HG03159 (cell line): ENCODE measurements at regions not wholly inside any gene's neighbourhood (a gene's known extent, or its start where the extent isn't known, plus 50 kb on each side); places are given as distances from the start of the nearest gene placed in this dataset.

Source experiments
- ATAC-seq: cut with Tn5 transposase; IDR thresholded peaks from one replicate; pipeline ENCODE4 v1.9.1; 2021; ENCODE audit warnings: mild to moderate bottlenecking, moderate library complexity; ENCODE audit not compliant: unreplicated experiment

DNA sequence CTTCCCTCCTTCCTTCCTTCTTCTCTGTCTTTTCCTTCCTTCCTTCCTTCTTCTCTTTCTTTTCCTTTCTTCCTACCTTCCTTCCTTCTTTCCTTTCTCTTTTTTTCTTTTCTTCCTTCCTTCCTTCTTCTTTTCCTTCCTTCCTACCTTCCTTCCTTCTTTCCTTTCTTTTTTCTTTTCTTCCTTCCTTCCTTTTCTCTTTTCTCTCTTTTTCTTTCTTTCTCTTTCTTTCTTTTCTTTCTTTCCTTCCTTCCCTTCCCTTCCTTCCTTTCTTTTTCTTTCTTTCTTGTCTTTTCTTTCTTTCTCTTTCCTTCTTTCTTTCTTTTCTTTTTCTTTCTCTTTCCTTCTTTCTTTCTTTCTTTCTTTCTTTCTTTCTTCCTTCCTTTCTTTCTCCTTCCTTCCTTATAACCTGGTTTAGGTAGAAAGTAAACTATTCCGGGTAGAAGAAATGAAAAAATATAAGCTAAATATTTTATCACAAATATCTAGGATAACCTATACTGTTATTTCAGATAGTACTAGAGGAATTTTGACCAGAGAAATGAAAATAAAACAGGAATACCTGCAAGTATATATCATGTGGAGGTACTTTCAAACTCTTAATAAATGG is 1741.8 kb upstream of the CDH9 start:
- no peak for ATAC-seq

DNA sequence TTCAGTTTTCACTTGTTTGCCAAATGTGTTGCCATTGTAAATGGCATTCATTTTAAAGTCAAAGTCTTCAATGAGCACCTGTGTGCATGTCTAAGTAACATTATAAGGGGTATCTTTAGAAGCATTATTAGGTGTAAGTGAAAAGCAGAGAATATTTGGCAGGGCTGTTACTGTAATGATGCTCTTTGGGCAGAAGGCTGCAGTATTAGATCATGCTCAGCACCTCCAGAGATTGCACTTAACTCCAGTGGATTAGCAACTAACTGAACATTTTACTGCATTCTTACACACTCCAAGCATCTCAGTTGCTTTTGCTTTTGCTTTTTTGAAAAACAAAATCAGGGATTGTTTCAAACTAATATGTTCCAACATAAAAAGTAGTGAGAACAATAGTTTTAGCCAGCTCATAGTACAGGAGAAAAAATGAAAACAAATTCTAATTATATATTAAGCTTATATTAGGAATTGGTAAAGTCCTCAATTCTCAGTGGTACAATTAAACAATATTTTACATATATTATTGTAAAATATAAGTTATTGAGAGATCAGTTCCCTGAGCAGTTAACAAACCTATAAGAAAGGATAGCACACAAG is 1740.9 kb upstream of the CDH9 start:
- no peak for ATAC-seq

DNA sequence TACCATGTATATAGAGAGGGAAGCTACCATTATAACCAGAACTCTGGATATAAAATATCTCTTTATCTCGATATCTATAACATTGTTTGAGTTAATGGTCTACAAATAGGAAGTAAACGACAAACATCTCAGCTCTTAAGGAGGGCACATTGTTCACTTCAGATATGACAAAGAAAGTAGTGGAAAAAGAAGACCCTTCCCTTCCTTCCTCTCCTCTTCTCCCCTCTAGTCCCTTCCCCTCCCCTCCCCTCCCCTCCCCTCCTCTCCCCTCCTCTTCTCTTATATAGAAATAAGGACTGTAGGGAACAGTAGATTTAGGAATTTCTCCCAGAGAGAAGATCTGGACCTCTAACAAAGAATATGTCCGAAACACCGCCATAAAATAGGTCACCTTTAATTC is 1731.9 kb upstream of the CDH9 start:
- ATAC-seq: no peak

DNA sequence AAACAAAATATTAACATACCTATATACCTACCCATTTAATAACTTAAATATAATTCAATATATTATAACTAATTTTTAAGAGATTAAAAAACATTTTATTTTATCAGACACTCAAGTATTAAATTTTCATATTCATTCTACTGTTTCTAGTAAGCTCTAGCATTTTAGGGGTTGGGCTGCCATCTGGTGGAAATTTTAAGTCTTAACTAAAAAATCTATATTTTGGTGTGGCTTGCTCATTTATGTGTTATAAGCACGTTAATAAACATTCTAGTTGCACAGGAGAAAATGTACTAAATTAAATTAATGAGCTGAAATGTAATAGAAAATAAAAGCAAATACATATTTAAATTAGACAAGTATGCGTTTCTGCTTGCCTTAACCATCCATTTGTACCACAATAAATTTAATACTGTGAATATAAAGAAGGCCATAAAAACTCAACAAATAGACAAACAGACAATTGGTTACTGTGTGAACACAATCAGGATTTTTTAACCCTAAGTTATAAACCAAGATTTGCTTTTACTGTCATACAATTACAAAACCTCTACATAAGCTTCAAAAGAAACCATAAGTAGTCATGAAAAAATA is 1728.3 kb upstream of the CDH9 start:
- no peak for ATAC-seq

DNA sequence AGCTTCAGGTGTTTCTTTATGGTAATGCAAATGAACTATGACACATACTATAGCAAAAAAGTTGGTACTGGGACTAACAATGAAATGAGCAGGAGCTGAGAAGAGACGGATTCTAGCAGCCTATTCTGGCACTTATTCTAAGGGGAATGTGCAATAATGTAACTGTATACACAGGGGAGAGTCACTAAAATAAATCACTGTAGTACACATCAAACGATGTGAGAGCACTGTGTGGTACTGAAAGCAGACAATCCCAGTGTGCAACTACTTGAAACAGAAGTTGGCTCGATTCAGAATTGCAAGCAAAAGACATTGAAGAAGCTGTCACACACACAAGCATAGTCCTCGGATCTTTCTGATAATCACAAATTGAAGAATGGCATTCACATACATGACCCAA is 1713.0 kb upstream of the CDH9 start:
- no peak for ATAC-seq

DNA sequence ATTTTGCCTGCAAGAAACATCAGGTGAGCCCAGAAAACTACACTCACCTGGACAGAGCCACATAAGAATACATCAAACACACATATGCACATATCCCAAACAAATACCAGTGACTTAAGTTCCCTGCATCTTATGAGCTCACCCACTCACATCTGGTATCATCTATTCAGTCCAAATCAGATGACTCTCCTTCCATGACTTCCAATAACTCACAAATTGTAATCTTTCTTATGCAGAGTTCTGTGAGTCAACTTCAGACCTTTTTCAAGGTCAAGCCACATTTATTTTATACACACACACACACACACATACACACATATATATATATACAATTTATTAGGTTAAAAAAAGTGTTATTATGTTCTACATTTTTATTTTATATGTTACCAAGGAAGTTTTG is 1711.9 kb upstream of the CDH9 start:
- no peak for ATAC-seq

DNA sequence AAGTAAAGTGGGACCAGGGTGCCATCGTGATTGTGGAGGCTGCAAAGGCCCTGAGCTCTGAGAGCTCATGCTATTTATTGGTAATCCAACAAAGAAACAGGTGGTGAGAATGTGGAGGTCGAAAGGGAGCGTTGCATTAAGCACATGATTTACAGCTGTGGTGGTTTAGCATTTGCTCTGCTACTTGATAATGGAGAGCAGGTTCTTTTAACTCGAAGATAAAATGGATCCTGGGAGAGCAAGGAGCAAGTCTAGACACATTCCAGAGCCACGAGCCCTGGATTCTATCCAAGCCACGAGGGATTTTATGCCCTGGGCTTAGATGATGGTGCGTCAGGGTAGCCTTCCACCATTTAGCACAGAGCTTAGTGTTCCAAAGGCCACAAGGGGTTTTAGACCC is 1710.1 kb upstream of the CDH9 start:
- ATAC-seq: no peak

DNA sequence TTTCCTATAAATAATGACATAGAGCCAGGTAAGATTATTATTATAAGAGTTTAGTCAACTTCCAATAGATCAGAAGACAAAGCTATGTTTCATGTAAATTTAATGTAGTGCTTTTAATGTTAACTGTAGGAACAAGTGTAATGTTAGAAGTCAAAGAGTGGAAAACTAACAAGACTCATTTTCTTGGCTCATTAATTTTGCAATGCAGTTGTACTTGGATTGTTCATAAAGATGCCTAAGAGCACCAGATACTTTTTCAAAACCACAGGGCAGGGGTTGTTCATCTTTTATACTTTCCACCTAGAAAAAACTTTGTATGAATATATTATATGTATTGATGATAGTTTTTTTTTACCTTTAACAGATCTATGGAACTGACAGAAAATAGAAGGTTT is 1705.3 kb upstream of the CDH9 start:
- ATAC-seq: no peak

DNA sequence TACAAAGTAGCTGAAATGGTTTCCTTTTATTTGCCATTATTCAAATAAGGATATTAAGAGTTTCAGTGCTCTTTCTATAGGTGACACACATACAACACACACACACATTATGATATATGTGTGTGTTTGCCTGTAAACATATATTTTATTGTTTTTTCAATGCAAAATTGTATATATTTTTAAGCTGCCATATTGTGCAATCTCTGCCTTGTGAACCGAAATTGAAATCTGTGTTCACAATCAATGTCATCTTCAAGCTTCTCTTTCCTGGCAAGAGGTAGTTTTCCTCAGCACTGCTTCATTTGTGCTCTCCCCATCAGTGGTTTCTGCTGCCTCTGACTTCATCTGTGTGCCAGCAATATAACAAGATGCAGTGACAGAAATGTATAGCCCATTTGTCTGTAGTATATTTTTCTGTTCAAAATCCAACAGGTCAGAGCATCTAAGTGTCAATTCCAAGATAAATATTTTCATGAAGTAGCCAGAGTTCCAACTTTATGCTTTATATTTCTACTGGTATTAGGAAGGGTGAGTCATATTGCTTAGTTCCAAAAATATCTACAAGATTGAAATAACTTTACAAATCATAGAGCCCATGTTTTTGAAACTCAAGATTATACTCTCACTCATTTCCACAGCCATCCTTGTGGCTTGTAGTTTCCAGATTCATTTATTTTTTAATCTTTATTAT is 1704.8 kb upstream of the CDH9 start:
- no peak for ATAC-seq

DNA sequence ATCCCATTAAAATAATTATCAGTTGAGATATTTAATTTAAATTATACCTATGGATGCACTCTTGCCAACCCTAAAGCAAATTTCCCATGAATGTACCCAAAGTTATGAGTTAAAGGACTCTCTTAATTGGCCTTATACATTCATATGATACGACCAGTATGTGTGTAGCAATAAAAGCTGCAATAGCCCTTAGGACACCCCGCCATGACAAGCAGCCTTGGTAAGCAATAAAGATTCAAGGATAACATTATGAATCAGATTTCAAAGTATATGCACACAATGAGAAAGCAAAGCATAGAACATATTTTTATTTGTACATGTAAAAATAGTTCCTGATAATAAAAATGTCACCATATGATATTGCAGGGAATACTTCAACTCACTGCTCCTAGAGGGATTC is 1699.3 kb upstream of the CDH9 start:
- no peak for ATAC-seq

DNA sequence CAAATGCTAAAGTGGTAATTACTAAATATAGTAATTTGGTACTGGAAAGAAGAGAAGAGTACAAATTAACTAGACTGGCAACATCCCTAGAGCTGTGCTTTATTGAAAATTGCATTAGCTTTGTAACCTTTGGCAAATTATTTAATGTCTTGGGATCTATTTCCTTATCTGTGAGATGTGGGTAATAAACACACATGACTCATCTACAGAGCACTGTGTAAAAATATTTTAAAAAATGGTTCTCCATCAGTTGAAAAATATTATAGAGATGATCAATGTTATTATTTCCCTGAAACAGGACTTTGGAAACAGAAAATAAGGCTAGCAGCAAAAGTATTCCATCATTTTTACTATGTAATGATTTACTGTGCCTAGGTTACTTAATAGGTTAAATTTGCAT is 1698.8 kb upstream of the CDH9 start:
- no peak for ATAC-seq

DNA sequence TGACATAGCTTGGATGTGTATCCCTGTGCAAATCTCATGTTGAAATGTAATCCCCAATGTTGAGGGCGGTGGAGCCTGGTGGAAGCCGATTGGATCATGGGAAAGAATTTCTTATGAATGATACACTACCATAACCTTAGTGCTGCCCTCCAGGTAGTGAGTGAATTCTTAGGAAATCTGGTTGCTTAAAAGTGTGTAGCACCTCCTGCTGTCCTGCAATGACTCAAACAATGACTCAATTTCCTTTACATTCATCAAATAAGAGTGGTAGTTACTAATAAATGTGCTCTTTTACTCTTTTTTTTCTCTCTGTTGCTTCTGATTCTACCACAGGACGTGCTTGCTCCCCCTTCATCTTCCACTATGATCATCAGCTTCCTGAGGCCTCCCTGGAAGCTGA is 1696.0 kb upstream of the CDH9 start:
- ATAC-seq: no peak

DNA sequence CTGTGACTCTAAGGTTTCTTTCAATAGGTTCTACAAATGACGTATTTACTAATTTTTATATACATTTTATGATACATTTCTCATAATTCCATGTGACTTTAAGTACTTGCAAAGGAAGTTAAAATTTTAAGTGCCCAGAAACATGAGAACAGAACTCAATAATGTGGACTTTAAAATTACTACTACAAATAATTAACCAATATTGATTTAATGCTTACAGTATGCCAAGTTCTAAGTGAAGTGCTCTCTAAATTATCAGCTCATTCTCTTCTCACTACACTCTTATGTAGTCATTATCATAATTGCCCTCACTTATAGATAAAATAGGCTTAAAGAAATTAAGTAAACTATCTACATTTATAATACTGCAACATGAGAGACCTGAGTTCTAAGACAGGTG is 1690.7 kb upstream of the CDH9 start:
- no peak for ATAC-seq

DNA sequence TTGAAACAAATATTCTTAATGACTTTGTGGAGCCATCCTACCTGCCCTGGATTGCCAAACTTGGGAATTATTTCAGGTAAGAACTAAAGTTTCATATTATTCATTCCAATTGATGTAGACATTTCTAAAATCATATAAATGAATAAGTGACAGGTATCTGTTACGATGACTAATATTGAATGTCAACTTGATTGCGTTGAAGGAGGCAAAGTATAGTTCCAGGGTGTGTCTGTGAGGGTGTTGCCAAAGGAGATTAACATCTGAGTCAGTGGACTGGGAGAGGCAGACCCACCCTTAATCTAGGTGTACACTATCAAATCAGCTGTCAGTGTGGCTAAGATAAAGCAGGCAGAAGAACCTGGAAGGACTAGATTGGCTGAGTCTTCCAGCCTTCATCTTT is 1688.4 kb upstream of the CDH9 start:
- ATAC-seq: no peak

DNA sequence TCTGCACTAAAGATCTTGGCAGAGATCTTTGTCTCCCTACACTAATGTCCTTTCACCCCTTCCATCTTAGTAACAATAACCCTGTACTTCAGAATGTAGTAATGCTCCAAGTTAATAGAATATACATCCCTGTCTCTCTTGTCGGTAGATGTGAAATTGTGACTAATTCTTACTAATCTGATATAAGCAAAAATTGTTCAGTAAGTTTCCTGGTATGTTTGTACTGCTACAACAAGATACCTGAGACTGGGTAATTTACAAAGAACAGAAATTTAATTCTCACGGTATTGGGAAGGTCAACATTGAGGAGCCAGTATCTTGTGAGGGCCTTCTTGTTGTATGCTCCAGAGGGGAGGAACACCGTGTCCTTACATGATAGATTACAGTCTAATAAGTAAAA is 1686.6 kb upstream of the CDH9 start:
- no peak for ATAC-seq

DNA sequence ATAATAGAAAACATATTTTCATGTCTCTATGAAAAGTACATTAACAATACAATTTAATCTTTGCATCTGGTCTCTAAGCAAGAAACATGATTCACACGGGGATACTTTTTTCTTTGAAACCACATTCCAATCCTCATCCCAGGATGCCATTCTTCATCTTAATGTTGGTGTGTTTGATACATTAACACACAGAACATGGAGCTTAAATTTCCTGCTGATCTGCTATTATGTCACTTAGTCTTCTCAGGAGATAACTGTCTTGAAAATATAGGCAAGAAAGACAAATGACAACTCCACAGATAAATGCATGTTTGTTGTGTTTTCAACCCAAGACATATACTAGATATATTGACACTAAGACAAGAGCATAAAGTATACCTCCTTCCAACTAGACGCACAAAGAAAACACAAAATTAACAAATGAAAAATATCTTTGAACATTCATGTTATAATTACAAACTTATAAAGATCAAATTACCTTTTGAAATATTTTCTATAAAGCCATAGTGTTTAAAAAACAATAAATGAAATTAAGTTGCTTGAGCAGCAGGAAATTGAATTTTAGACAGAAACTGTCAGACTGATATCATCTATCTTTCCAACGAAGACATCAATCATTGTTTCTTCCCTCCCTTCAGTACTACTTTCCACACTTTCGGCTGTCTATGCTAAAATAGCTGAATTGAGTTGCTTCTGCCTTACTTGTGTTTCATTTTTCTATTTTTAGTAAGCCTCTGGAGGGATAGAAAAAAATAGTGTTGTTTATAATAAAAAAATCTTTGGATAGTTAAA is 1676.7 kb upstream of the CDH9 start:
- ATAC-seq: no peak

DNA sequence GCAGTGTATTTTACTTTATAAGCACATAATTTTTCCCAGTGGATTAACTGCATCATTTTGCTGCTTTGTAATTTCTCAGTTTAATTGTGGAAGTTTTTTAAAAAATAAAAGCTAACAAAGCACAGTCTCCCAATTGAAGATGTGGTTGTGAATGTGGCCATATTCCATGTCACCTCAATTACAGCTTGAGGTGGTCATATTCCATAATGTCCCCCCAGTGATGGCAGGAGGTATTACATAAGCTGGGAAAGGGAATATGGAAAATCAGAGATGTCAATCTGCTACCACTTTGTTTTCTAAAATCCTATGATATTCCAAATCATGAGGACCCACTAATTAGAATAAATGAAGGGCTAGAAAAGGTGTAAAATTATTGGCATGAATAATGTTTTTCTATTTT is 1672.0 kb upstream of the CDH9 start:
- ATAC-seq: no peak

DNA sequence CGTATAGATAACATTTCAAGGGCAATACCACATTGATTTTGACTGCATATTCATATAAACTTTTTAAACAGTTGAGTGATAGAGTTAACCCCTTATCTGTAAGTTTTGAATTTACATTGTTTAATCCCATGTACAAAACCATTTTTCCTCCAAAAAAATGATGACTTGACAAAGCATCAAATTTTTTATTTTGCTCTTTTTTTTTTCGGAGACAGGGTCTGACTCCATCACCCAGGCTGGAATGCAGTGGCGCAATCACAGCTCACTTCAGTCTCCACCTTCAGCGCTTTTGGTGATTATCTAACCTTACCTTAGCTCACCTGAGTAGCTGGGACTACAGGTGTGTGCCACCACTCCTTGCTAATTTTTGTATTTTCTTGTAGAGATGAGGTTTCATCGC is 1670.1 kb upstream of the CDH9 start:
- no peak for ATAC-seq

DNA sequence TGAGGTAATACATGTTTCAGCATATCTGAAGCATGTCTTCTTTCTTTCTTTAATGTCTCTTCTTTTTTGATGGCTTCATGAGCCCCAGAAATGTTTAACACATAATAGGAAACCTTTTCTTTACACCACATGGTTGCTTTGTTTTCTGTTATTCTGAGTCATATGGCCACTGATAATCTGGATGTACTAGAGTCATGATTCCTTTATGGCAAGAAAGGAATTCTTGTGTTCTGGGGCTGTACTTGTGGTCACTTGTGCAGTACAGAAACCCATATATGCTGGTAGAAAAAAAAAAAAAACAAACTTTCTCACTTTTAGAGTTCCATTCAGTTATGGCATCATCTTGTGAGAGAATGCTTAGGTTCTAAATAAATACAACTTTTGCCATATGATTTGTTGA is 1669.3 kb upstream of the CDH9 start:
- no peak for ATAC-seq

DNA sequence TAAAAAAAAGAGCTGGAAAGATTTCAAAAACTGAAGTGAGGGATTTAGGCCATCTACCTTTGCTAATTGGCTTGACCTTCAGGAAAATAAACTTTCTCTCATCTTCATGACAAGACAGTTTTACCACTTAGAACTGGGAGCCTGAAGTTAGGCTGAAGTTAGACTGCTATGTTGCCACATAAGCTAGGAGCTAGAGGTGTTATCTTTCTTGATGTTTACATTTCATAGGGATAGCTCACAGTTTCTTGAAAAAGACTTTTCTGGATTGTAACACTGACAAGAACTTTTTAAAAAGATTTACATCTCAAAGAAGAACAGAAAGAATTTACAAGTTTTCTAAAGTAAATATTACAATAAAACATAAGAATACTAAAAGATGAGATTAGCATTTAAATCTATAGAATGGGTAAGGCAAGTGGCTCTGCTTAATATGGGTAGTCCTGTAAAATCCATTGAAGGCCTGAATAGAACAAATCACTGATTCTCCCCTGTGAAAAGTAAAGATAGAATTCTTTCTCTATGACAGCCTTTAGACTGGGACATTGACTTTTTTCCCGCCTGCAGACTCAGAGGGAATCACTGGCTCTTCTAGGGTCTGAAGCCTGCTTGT is 1665.4 kb upstream of the CDH9 start:
- no peak for ATAC-seq

DNA sequence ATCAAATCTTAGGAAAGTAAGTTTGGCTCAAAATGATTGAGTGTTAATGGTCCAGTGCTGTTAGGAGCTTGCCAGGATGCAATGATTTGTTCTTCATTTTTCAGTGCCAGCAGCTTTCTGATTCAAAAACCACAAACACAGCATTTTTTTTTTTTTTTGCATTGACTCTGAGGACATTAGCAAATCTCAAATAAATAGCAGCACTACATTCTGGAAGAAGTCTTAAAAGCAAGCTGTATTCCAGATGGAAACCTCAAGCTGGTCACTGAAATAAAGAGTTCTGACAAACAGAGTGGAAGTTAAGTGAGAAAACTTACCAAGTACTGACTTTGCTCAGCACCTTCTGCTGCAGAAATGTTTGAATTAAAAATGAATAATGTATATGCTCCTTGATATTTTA is 1653.1 kb upstream of the CDH9 start:
- ATAC-seq: no peak
